ENCODE measurements at regions not wholly inside any gene's neighbourhood (a gene's known extent, or its start where the extent isn't known, plus 50 kb on each side); places are given as distances from the start of the nearest gene placed in this dataset.

DNA sequence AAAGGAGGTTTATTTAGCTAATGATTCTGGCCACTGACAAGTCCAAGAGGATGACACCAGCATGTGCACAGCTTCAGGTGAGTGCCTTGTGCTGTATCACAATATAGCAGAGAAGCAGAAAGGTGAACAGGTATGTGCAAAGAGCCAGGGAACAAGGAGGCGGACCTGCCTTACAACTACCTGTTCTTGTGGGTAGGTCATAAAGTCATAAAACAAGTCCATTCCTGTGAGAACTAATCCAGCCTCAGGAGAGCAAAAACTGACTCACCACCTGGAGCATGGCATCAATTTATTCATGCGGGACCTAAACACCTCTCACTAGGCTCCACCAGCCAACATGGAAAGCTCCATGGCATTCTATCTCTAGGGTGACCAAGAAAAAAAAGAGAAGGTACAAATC is 234.2 kb downstream of the ASXL3 start:
- no peaks in the 10 kb centered on the region for H3K36me3 ChIP-seq (ENCODE audit: control insufficient read depth, low read depth, low read length)
- H3K9ac ChIP-seq (ENCODE audit: low read length): no peak overlapping the region
- H3K4me1 ChIP-seq (ENCODE audit: control insufficient read depth, low read depth, low read length): no peaks in the 10 kb centered on the region
- no peak overlapping the region for H3K4me3 ChIP-seq (ENCODE audit: low read length)
- H3K9me3 ChIP-seq (ENCODE audit: control insufficient read depth, low read depth, low read length): no peaks in the 10 kb centered on the region
- H3K27me3 ChIP-seq (ENCODE audit: control insufficient read depth, insufficient read depth, low read length): no peaks in the 10 kb centered on the region
- H3K27ac ChIP-seq (ENCODE audit: low read length): no peak overlapping the region

DNA sequence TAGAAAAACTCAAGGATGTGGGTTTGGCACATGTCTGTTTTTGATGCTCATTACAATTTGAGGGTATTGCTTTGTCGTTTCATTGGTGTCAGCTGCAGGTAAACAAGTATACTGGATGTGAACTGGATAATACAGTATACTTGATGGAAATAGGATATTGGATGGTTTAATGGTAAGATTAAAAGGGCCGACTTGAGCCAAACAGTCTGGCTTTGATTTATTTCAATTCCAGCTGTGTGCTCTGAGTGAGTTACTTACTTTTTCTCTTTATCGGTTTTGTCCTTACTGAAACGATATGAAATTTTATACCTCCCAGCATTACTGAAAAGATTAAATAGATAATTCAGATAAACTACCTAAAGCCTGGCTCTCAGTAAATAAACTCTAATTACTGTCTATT is 227.6 kb downstream of the ASXL3 start:
- Histone ChIP-seq H3K4me1 (ENCODE audit: control insufficient read depth, low read depth, low read length) (no peaks in the 10 kb centered on the region), H3K27ac (ENCODE audit: low read length) (no peak overlapping the region), H3K36me3 (ENCODE audit: control insufficient read depth, low read depth, low read length) (no peaks in the 10 kb centered on the region), H3K4me3 (ENCODE audit: low read length) (no peak overlapping the region), H3K27me3 (ENCODE audit: control insufficient read depth, insufficient read depth, low read length) (no peaks in the 10 kb centered on the region), H3K9ac (ENCODE audit: low read length) (no peak overlapping the region), H3K9me3 (ENCODE audit: control insufficient read depth, low read depth, low read length) (no peaks in the 10 kb centered on the region)

DNA sequence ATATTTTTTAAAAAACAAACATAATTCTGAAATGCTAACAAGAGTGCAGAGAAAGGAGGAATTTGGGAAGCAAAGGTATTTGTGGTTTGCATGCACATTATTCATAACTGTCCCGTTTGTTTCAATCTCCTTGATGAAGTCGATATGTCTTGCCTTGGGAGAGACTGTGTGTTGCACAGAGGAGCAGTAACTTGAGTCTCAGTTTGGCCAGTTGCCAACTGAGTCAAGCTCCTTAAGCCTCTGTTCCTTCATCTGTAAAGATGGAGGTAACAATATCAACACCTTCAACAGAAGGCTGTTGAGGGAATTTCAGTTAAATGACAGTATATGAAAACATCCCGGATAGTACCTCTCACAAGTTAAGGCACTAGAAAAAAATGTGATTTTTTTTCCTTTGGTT is 226.2 kb downstream of the ASXL3 start:
- Histone ChIP-seq H3K36me3 (ENCODE audit: control insufficient read depth, low read depth, low read length) (no peaks in the 10 kb centered on the region), H3K27me3 (ENCODE audit: control insufficient read depth, insufficient read depth, low read length) (no peaks in the 10 kb centered on the region), H3K9ac (ENCODE audit: low read length) (no peak overlapping the region), H3K9me3 (ENCODE audit: control insufficient read depth, low read depth, low read length) (no peaks in the 10 kb centered on the region), H3K27ac (ENCODE audit: low read length) (no peak overlapping the region), H3K4me3 (ENCODE audit: low read length) (no peak overlapping the region), H3K4me1 (ENCODE audit: control insufficient read depth, low read depth, low read length) (no peaks in the 10 kb centered on the region)

DNA sequence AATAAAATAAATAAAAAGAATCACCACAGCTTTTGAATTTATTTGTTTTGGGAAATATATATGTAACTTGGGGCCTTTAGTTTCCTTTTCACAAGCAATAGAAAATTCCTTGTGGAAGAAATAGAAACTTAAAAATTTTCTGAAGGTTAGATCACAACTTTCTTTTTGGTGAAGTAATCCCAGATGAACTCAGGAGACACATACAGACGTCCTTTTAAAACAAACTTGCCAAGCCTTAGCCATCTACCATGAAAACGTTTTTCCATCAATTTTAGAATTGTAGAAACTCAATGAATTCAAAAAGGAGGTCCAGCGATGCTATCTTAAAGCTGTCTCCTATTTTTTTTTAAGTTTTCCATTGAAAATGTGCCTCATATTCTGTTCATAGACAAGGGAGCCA is 225.6 kb downstream of the ASXL3 start:
- Histone ChIP-seq H3K36me3 (ENCODE audit: control insufficient read depth, low read depth, low read length) (no peaks in the 10 kb centered on the region), H3K4me1 (ENCODE audit: control insufficient read depth, low read depth, low read length) (no peaks in the 10 kb centered on the region), H3K4me3 (ENCODE audit: low read length) (no peak overlapping the region), H3K27ac (ENCODE audit: low read length) (no peak overlapping the region), H3K9me3 (ENCODE audit: control insufficient read depth, low read depth, low read length) (no peaks in the 10 kb centered on the region), H3K27me3 (ENCODE audit: control insufficient read depth, insufficient read depth, low read length) (no peaks in the 10 kb centered on the region), H3K9ac (ENCODE audit: low read length) (no peak overlapping the region)

DNA sequence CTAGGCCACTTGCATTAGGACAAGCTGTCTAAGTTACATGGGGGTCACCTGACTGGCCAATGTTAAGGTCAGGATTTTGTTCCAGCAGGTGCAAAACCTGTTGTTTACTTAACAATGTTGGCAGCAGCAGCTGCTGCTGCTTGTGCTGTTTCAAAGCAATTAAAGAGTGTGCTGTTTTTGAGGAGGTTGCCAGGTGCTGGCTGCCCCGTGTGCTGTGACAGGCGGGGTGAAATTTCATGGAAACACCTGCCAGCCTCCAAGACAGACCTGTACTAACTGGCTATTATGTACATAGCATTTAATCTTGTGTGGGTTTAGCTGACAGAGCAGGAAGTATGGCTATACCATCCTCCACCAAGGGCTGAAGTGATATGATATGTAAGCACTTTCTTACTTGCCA is 224.9 kb downstream of the ASXL3 start:
- no peaks in the 10 kb centered on the region for H3K27me3 ChIP-seq (ENCODE audit: control insufficient read depth, insufficient read depth, low read length)
- H3K4me3 ChIP-seq (ENCODE audit: low read length): no peak overlapping the region
- H3K4me1 ChIP-seq (ENCODE audit: control insufficient read depth, low read depth, low read length): no peaks in the 10 kb centered on the region
- H3K9ac ChIP-seq (ENCODE audit: low read length): no peak overlapping the region
- H3K27ac ChIP-seq (ENCODE audit: low read length): no peak overlapping the region
- H3K9me3 ChIP-seq (ENCODE audit: control insufficient read depth, low read depth, low read length): no peaks in the 10 kb centered on the region
- no peaks in the 10 kb centered on the region for H3K36me3 ChIP-seq (ENCODE audit: control insufficient read depth, low read depth, low read length)
